ENCODE measurements at regions not wholly inside any gene's neighbourhood (a gene's known extent, or its start where the extent isn't known, plus 50 kb on each side); places are given as distances from the start of the nearest gene placed in this dataset.

DNA sequence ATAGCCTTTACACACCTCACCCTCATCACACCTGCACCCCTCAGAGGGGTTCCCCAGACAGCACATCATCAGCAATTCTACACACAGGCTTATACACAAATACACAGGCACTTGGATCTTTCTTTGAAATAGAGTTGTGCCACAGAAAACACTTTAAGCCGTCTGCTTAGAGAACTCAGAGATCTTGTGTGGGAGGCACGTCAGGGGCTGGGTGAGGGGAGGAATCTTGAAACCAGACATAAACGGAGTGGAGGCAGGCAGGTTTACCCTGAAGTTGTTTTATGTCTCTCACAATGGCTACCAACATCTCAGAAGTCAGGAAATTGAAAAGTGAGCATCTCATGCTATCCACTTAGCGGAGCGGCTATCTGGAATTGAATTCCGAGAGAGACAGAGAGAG lies 151.9 kb upstream of the GJB5 start:
- DNase-seq (ENCODE audit: low read depth, low spot score): no peak
- in situ Hi-C loops (cut with HindIII; ENCODE audit: low pct_unique_long_range_greater_than_20kb, low sequenced_read_pairs): no loop called here

DNA sequence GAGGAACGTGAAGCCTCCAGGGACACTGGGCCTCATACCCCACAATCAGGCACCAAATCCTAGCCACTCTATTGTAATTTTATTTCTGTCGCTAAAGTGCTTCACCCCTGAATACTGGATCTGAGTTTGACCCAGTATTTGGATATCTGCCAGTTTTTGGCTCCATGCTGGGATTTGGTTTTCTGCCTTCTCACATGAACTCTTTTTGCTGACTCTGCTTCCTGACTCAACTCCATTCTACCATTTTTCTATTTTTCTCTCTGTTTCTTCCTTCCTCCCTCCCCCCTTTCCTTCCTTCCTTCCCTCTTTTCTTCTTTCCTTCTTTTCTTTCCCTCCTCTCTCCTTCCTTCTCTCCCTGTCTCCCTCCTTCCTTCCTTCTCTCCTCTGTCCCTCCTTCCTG lies 151.3 kb upstream of the GJB5 start:
- DNase-seq (ENCODE audit: low read depth, low spot score): no peak
- in situ Hi-C loops (cut with HindIII; ENCODE audit: low pct_unique_long_range_greater_than_20kb, low sequenced_read_pairs): no loop called here

DNA sequence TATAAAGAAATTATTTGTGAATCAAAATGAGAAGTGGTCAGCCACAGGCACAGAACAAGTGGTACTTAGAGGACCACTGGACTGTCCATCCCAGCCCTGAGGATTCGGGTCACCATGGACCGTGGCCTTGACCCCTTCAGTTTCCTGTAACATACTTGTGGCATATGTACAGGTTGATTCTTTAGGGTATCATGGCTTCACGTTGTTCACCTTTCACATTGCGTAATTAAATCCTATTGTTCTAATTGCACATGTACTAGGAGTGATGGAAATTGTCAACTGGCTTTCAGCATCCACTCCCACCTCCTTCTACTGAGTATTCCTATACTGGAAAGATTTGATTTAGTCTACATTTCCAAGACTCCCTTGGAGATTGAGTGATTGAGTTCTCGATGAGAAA lies 148.3 kb upstream of the GJB5 start:
- no peak for DNase-seq (ENCODE audit: low read depth, low spot score)
- in situ Hi-C loops (cut with HindIII; ENCODE audit: low pct_unique_long_range_greater_than_20kb, low sequenced_read_pairs): no loop called here

DNA sequence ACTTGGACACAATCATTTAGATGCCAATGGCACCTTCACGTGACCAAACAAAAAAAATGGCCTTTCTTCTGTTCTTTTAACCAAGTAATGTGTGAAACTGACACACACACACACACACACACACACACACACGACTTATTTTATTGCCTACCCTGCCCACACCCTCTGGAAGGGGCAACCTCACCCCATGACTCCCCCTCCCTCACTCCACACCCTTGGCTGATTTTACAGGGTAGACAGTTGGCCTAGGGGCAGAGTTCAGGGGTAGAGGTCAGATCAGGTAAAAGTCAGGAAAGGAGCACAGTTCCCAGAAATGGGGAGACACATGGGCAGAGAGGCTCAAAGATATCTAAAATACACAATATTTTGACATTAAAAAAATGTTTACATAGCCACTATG lies 144.8 kb upstream of the GJB5 start:
- DNase-seq (ENCODE audit: low read depth, low spot score): no peak
- in situ Hi-C loops (cut with HindIII; ENCODE audit: low pct_unique_long_range_greater_than_20kb, low sequenced_read_pairs): no loop called here

GRCh38 chr1:34611571-34611970 lies 143.3 kb upstream of the GJB5 start:
- in situ Hi-C loops (cut with HindIII; ENCODE audit: low pct_unique_long_range_greater_than_20kb, low sequenced_read_pairs): no loop called here
- no peak for DNase-seq (ENCODE audit: low read depth, low spot score)

DNA sequence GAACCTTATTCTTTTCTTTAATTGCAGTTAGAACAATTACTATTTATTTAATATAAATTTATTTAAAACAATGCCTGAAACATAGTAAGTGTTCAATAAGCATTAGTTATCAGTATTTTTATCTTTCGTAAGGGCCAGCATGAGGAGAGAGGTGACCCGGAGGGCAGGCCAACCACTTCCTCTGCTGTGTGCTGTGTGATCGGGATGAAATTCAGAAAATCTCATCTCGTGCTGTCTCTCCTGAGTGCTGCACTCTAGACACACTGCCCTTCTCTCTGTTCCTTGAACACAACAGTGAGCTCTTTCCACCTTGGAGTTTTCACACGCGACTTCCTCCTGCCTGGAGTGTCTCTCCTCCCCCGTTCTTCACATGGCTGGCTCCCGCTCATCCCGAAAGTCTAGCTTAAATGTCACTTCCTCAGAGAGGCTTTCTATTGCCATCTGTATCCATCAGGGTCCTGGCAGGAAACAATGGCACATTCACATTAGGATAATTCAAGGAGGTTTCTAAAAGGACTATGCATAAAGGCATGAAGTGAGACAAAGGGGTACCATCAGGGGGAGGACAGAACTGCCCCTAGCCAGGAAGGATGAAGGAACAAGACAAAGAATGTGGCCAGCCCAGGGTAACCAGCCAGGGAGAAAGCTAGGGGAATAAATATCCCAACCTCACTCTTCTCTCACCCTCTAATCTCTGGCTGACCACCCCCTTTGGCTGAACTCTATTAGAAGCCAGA lies 142.6 kb upstream of the GJB5 start:
- in situ Hi-C loops (cut with HindIII; ENCODE audit: low pct_unique_long_range_greater_than_20kb, low sequenced_read_pairs): no loop called here
- DNase-seq (ENCODE audit: low read depth, low spot score): peak; percentile 54

DNA sequence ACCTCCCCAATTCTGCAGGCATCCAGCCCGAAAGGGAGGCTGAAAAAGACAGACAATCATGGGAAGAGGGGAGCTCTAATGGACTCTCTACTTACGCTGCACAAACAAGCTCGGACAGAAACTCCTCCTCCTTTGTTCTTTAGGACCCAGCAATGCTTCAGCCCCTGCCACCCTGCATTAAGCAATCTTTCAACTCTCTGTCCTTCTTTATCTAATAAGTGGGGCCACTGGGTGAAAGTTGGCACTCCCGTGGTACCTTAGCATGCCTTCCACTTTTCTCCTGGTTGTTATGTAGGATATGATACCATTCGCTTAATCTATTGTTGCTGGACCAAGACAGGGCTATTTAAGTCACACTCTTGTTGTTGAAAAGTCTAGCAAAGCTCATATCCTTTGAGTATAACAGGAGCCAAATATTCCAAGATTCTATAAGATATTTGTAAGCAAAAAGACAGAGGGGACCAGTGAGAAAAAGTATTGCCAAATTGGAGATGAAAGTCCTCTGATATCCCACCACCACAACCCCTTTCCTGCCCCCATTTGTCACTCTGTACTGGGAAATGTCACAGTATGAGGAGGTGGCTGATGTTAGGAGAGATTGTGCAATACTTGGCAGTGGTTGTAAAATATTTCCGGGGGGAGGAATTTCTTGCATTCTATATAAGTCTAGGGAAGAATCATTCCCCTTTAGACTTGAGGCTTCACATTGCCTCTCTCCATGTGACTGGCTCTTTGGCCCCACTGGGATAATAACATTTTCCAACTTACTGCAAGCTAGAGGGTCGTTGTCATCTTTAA lies 137.3 kb upstream of the GJB5 start:
- DNase-seq (ENCODE audit: low read depth, low spot score): no peak
- in situ Hi-C loops (cut with HindIII; ENCODE audit: low pct_unique_long_range_greater_than_20kb, low sequenced_read_pairs): no loop called here

GRCh38 chr1:34618381-34618780 lies 136.5 kb upstream of the GJB5 start:
- in situ Hi-C loops (cut with HindIII; ENCODE audit: low pct_unique_long_range_greater_than_20kb, low sequenced_read_pairs): no loop called here
- no peak for DNase-seq (ENCODE audit: low read depth, low spot score)

DNA sequence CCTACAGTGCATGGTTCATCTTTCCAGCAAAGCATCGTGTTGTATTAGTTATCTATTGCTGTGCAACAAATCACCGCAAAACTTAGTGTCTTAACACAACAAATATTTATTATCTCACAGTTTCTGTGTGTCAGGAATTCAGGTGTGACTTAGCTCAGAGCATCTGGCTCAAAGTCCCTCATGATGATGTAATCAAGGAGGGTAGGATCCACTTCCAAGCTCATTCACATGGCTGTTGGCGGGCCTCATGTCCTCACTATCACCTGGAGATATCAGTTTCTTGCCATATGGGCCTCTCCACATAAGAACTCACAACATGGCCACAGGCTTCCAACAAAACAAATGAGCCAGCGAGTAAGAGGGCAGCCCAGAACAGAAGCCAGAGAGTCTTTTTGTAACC lies 135.6 kb upstream of the GJB5 start:
- in situ Hi-C loops (cut with HindIII; ENCODE audit: low pct_unique_long_range_greater_than_20kb, low sequenced_read_pairs): no loop called here

DNA sequence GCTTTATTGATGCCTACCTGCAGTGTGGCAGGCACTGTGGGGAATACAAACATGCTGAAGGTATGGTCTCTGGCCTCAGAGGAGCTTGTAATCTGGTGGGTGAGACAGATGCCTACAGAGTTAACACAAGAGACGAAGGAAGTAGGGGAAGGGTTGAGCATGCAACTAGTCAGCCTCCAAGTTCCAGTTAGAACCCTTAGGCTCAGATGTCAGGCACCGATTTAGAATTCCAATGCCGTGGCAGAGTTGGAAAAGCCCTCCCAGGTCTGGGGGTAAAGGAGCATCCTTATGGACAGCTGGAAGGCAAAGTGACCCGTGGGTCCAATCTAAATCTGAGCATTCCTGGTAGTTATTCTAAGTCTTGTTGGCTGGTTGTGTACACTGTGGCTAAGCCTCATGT lies 132.9 kb upstream of the GJB5 start:
- no peak for DNase-seq (ENCODE audit: low read depth, low spot score)
- in situ Hi-C loops (cut with HindIII; ENCODE audit: low pct_unique_long_range_greater_than_20kb, low sequenced_read_pairs): no loop called here

More for the DNA sequence above, 135.6 kb upstream of the GJB5 start:
- DNase-seq (ENCODE audit: low read depth, low spot score): no peak

GRCh38 chr1:34625521-34626015 lies 129.3 kb upstream of the GJB5 start:
- DNase-seq (ENCODE audit: low read depth, low spot score): no peak
- in situ Hi-C loops (cut with HindIII; ENCODE audit: low pct_unique_long_range_greater_than_20kb, low sequenced_read_pairs): no loop called here

DNA sequence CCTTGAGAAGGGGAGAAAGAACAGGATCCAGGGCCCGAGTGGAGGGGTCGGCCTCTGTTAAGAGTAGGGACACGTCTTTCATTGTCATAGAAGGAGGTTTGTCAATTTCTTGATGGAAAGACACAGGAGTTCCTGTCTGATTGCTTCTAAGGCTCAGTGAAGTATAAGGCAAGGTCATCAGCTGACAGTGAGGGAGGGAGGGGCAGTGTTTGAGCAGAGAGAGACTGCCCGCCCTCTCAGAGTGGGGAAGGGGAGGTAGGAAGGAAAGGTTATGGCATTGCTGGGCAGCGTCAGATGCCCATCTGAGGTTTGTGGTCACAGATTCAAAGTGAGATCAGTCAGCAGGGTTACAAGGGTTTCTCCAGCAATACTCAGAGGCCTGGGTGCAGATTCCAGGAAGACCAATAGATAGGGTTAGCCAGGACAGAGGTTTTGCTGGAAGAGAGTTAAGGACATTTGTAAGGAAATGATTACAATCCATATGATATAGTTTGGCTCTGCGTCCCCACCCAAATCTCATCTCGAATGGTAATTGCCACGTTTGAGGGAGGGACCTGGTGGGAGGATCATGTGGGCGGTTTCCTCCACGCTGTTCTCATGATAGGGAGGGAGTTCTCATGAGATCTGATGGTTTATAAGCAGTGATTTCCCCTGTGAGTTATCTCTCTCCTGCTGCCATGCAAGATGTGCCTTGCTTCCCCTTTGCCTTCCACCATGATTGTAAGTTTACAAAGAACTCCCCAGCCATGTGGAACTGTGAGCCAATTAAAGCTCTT lies 127.2 kb upstream of the GJB5 start:
- in situ Hi-C loops (cut with HindIII; ENCODE audit: low pct_unique_long_range_greater_than_20kb, low sequenced_read_pairs): no loop called here

GRCh38 chr1:34631126-34631525 lies 123.7 kb upstream of the GJB5 start:
- in situ Hi-C loops (cut with HindIII; ENCODE audit: low pct_unique_long_range_greater_than_20kb, low sequenced_read_pairs): no loop called here
- DNase-seq (ENCODE audit: low read depth, low spot score): no peak

More for the DNA sequence above, 127.2 kb upstream of the GJB5 start:
- no peak for DNase-seq (ENCODE audit: low read depth, low spot score)

GRCh38 chr1:34639701-34640100 lies 115.1 kb upstream of the GJB5 start:
- DNase-seq (ENCODE audit: low read depth, low spot score): no peak
- in situ Hi-C loops (cut with HindIII; ENCODE audit: low pct_unique_long_range_greater_than_20kb, low sequenced_read_pairs): no loop called here

DNA sequence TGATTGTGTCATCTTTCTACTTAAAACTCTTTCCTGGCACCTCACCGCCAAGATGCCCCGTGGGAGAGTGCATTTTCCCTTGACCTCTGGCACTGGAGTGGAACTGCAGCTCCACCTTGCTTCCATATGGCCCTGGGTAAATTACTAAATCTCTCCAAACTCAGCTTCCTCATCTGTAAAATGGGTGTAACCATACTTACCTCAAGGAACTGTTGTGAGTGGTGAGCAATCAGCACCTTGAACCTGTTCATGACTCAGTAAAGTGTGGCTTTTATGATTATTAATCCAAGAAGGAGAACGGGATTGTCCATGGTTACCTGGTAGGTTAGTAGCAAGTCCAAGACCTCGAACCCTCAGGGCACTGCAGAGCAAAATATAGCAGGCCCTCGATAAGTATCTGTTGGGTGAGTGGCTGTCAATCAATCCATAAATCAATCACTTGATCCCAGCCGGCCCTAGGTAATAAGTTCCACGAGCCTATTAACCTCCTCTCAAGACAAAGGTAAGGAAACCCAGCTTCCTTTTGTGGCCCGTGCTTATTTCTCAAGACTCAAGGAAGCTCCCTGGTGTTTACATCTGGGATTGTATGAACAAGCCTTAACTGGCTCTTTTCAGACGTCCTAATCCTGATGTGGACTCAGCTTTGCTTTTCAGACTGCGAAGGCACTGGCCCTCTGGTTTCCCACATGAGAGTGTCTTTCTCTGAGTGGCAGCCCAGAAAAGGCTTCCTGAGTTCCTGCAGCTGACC lies 114.0 kb upstream of the GJB5 start:
- no peak for DNase-seq (ENCODE audit: low read depth, low spot score)
- in situ Hi-C loops (cut with HindIII; ENCODE audit: low pct_unique_long_range_greater_than_20kb, low sequenced_read_pairs): no loop called here

- no peak for DNase-seq (ENCODE audit: low read depth, low spot score)
- in situ Hi-C loops (cut with HindIII; ENCODE audit: low pct_unique_long_range_greater_than_20kb, low sequenced_read_pairs): no loop called here
Observed at GRCh38 chr1:34642679-34643078, 112.2 kb upstream of the GJB5 start.

DNA sequence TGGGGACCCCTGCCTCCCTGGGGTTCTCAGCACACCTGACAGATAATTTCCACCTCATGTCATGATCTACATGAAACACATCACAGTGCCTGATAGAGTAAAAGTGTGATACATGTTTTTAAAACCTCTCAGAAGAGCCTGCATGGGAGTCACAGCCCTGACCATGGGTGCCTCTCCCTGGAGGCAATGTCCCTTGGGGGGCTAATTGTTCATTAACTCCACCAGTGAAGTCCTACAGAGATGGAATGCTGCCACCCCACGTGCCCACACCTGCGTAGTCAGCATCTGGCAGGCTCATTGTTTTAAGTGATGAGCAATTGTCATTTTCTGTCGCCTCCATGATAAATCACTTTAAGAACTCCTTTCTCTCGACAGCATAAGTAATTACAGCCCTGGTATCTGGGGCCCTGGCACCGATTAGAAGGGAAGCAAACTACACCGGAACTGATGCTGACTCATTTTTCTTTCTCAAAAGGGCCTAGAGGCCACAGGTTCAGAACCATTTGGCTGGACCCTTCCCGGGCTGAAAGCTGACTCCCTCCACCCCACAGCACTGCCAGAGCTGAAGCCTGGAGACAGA lies 109.6 kb upstream of the GJB5 start:
- in situ Hi-C loops (cut with HindIII; ENCODE audit: low pct_unique_long_range_greater_than_20kb, low sequenced_read_pairs): no loop called here
- DNase-seq (ENCODE audit: low read depth, low spot score): no peak

Data from SK-MEL-5 (cell line).